ENCODE measurements at regions not wholly inside any gene's neighbourhood (a gene's known extent, or its start where the extent isn't known, plus 50 kb on each side); places are given as distances from the start of the nearest gene placed in this dataset.
A peak's percentile ranks its signal among the peaks of the same experiment; 100 is the strongest.
"Not testable (repeated sequence)": the region's sequence is repeated elsewhere in the genome, so short reads cannot be mapped to it uniquely, and the experiment has no call there.

DNA sequence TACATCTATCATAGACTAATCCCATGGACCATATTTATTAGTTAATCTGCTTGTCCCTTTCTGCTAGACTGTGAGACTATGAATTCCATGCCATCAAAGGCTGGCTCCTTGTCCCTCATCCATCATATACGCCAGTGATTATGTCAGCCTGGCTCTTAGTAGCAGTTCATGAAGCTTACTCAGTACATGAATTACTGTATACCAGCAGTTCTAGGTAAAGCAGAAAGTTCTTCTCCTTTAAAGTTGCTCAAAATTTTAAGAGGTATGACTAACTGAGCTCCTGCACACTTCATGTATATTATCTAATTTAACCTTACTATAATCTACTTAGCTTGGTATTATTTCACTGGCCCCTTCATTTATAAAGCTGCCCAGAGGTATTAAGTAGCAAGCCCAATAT is 190.9 kb upstream of the TBL1XR1 start:
- TF ChIP-seq, protein P1, sequence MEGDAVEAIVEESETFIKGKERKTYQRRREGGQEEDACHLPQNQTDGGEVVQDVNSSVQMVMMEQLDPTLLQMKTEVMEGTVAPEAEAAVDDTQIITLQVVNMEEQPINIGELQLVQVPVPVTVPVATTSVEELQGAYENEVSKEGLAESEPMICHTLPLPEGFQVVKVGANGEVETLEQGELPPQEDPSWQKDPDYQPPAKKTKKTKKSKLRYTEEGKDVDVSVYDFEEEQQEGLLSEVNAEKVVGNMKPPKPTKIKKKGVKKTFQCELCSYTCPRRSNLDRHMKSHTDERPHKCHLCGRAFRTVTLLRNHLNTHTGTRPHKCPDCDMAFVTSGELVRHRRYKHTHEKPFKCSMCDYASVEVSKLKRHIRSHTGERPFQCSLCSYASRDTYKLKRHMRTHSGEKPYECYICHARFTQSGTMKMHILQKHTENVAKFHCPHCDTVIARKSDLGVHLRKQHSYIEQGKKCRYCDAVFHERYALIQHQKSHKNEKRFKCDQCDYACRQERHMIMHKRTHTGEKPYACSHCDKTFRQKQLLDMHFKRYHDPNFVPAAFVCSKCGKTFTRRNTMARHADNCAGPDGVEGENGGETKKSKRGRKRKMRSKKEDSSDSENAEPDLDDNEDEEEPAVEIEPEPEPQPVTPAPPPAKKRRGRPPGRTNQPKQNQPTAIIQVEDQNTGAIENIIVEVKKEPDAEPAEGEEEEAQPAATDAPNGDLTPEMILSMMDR (IDR thresholded peaks at IDR 0.05), result no peak
- TF ChIP-seq POLR2A (IDR thresholded peaks at IDR 0.05), result no peak
- Histone ChIP-seq H3K9me3 (peaks cover 0 to 8% (median 0%) of the 10 kb centered on the region in 12 donors), H3K4me1 (no peaks in the 10 kb centered on the region), H3K27me3 (no peaks in the 10 kb centered on the region), H3K36me3 (no peaks in the 10 kb centered on the region), H3K27ac (no peak overlapping the region), H3K4me3 (no peak overlapping the region)
- ATAC-seq (no peak), DNase-seq (no peak)
- 96 to 100% (median 97%) methylated on average over 1 of the region's 1 CpG for WGBS, 4 donors
- intact Hi-C loops (cut with DNase I), result no loop called here

DNA sequence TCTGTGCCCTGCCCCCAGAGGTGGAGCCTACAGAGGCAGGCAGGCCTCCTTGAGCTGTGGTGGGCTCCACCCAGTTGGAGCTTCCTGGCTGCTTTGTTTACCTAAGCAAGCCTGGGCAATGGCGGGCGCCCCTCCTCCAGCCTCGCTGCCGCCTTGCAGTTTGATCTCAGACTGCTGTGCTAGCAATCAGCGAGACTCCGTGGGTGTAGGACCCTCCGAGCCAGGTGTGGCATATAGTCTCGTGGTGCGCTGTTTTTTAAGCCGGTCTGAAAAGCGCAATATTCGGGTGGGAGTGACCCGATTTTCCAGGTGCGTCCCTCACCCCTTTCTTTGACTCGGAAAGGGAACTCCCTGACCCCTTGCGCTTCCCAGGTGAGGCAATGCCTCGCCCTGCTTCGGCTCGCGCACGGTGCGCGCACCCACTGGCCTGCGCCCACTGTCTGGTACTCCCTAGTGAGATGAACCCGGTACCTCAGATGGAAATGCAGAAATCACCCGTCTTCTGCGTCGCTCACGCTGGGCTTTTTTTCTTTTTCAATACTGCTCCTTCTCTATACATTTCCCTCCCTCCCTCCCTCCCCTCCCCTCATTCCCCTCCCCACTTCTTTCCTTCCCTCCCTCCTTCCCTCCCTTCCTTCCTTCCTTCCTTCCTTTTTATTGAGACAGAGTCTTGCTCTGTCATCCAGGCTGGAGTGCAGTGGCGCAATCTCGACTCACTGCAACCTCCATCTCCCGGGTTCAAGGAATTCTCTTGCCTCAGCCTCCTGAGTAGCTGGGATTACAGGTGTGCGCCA is 197.1 kb upstream of the TBL1XR1 start:
- H3K27me3 ChIP-seq; intact Hi-C loops (cut with DNase I); H3K36me3 ChIP-seq; H3K9me3 ChIP-seq; H3K4me1 ChIP-seq; H3K27ac ChIP-seq; DNase-seq; ATAC-seq: not testable (repeated sequence)
- WGBS, 4 donors, result 65 to 77% (median 70%) methylated on average over 28 to 32 of the region's 33 CpGs
- H3K4me3 ChIP-seq, result peak overlapping the region in 4 of 12 donors; percentile 22 to 38 (median 34)

DNA sequence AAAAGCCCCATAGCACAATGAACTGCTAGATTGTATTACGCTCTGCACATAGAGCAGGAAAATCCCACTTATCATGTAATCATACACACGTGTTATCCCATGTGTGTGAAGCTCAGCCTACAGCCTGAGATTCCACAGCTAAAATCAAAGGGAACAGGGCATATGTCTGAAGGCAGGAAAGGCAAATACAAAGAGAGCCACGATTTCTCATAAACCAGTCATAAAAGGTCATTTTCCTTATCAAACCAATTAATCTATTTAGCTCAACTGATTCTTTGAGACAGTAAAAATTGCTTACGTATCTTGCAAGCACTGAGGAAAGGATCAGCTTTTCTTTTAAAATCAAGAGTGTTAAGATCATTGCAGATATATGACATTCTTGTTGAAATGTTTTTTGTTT is 199.5 kb upstream of the TBL1XR1 start:
- Histone ChIP-seq H3K27me3 (no peaks in the 10 kb centered on the region), H3K4me3 (no peak overlapping the region), H3K9me3 (no peaks in the 10 kb centered on the region), H3K27ac (no peak overlapping the region), H3K4me1 (no peaks in the 10 kb centered on the region), H3K36me3 (no peaks in the 10 kb centered on the region)
- intact Hi-C loops (cut with DNase I), result no loop called here
- ATAC-seq (no peak), DNase-seq (no peak)
- TF ChIP-seq POLR2A (IDR thresholded peaks at IDR 0.05), result no peak
- TF ChIP-seq, protein P1 (IDR thresholded peaks at IDR 0.05), result no peak
- 76 to 83% (median 82%) methylated on average over 4 of the region's 4 CpGs for WGBS, 4 donors

DNA sequence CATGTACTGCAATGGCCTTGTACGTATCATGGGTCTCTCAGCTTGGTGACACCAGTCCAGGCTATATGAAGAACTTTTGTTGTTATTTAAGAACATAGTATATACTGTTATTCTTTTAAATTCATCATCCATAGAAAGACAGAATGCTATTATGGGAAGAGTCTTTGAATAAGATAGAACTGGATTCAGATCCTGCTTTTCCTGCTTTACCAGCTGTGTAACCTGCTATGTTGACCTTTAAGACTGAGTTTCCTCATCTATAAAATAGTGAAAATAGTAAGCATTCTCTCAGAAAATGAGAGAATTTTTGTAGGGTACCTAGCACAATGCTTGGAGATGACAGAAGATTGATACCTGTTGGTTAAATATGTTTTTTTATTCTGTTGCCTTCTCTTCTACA is 204.1 kb upstream of the TBL1XR1 start:
- 98 to 100% (median 99%) methylated on average over 1 of the region's 1 CpG for WGBS, 4 donors
- no peak for DNase-seq
- no peaks in the 10 kb centered on the region for H3K36me3 ChIP-seq
- no peaks in the 10 kb centered on the region for H3K9me3 ChIP-seq
- H3K4me3 ChIP-seq, result no peak overlapping the region
- ATAC-seq, result no peak
- H3K27ac ChIP-seq, result no peak overlapping the region
- TF ChIP-seq, protein P1 (IDR thresholded peaks at IDR 0.05), result no peak
- TF ChIP-seq POLR2A (IDR thresholded peaks at IDR 0.05), result no peak
- H3K27me3 ChIP-seq, result no peaks in the 10 kb centered on the region
- H3K4me1 ChIP-seq, result no peaks in the 10 kb centered on the region
- intact Hi-C loops (cut with DNase I), result no loop called here

DNA sequence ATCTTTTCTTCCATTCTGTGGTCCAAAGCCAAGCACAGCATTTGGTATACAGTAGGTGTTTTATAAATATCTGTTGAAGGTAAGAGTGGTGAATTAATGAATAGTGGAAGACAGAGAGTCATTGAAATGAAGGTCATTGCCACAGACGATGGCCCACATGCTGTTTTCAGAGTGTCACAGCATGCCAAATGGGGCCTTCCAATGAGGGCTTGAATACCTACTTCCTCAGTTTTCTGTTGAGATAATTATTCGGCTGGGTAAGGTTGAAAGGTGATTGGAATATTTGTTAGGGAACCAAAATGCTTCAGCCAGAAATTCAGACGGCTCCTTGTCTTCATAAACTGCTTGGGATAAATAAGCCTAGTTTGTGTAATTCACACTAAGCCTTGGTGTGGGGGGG is 205.3 kb upstream of the TBL1XR1 start:
- Histone ChIP-seq H3K36me3 (no peaks in the 10 kb centered on the region), H3K4me1 (no peaks in the 10 kb centered on the region), H3K27me3 (no peaks in the 10 kb centered on the region), H3K4me3 (no peak overlapping the region), H3K27ac (no peak overlapping the region), H3K9me3 (no peaks in the 10 kb centered on the region)
- DNase-seq, result no peak
- TF ChIP-seq, protein P1 (IDR thresholded peaks at IDR 0.05), result no peak
- TF ChIP-seq POLR2A (IDR thresholded peaks at IDR 0.05), result no peak
- 78 to 87% (median 83%) methylated on average over 3 of the region's 3 CpGs for WGBS, 4 donors
- intact Hi-C loops (cut with DNase I), result no loop called here
- ATAC-seq, result no peak

Measured in heart left ventricle (tissue), 16 donors.